ENCODE measurements at regions not wholly inside any gene's neighbourhood (a gene's known extent, or its start where the extent isn't known, plus 50 kb on each side); places are given as distances from the start of the nearest gene placed in this dataset.
A peak's percentile ranks its signal among the peaks of the same experiment; 100 is the strongest.

DNA sequence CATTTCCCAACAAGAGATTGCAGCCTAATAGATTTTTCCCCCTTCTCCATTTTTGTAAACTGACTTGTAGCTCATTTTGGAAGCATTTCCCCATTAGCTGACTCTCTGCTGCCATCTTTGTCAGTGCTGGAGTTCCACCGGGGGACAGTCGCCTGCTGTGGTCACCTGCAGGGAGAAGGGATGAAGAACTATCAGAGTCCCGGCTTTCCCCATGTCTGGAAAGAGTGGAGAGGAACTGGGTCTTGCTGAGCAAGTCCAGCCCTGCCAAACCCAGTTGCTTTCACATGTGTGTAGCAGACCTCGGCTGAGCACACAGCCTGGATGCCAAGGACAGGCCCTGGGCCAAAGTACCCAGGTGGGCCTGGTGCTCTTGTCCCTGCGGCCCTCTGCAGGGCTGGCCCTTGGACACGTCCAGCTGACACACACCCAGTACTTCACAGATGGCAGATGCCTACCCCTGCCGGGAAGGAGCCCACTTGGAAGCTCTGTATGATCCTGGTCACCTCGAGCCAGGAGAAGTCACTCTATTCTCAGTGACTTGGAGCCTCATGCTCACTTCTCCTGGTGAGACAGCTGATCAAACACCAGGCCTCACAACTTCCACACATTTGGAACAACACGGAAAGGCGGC, 157.3 kb upstream of the NPVF start:
- H3K27ac Mint-ChIP-seq, result no peak overlapping the region
- no peak for DNase-seq (ENCODE audit: extremely low spot score, unreplicated experiment)
- TF ChIP-seq, protein P1, sequence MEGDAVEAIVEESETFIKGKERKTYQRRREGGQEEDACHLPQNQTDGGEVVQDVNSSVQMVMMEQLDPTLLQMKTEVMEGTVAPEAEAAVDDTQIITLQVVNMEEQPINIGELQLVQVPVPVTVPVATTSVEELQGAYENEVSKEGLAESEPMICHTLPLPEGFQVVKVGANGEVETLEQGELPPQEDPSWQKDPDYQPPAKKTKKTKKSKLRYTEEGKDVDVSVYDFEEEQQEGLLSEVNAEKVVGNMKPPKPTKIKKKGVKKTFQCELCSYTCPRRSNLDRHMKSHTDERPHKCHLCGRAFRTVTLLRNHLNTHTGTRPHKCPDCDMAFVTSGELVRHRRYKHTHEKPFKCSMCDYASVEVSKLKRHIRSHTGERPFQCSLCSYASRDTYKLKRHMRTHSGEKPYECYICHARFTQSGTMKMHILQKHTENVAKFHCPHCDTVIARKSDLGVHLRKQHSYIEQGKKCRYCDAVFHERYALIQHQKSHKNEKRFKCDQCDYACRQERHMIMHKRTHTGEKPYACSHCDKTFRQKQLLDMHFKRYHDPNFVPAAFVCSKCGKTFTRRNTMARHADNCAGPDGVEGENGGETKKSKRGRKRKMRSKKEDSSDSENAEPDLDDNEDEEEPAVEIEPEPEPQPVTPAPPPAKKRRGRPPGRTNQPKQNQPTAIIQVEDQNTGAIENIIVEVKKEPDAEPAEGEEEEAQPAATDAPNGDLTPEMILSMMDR (conservative IDR thresholded peaks at IDR 0.05), result no peak
- H3K4me1 Mint-ChIP-seq (ENCODE audit: unreplicated experiment), result peaks cover 21% of the 10 kb centered on the region
- H3K36me3 Mint-ChIP-seq, result no peaks in the 10 kb centered on the region
- H3K9me3 Mint-ChIP-seq, result no peaks in the 10 kb centered on the region
- H3K4me3 Mint-ChIP-seq, result no peak overlapping the region
- H3K27me3 Mint-ChIP-seq, result peaks cover 12% of the 10 kb centered on the region

DNA sequence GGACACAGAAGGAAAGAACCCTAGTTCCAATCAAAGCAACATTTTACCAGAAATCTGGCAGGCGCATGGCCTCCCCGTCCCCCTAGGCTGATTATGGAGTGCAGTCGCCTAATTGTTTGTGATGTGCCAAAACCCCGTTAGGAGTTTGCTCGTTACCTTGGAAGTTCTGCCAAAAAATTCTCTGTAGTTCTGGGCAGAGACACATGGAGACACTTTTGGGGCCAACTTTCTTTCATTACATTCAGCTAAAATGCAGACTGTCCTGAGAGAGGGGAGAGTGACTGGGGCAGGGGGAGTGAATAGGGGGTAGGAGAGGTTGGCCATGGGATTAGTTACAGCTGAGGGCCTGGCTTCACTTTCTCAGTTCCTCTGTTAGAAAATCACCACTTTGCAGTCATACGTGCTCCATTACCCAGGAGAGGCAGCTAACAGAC, 158.0 kb upstream of the NPVF start:
- peaks cover 16% of the 10 kb centered on the region for H3K27me3 Mint-ChIP-seq
- no peak for DNase-seq (ENCODE audit: extremely low spot score, unreplicated experiment)
- H3K9me3 Mint-ChIP-seq, result no peaks in the 10 kb centered on the region
- peaks cover 25% of the 10 kb centered on the region for H3K4me1 Mint-ChIP-seq (ENCODE audit: unreplicated experiment)
- no peak overlapping the region for H3K27ac Mint-ChIP-seq
- TF ChIP-seq, protein P1 (conservative IDR thresholded peaks at IDR 0.05), result no peak
- H3K4me3 Mint-ChIP-seq, result no peak overlapping the region
- no peaks in the 10 kb centered on the region for H3K36me3 Mint-ChIP-seq

DNA sequence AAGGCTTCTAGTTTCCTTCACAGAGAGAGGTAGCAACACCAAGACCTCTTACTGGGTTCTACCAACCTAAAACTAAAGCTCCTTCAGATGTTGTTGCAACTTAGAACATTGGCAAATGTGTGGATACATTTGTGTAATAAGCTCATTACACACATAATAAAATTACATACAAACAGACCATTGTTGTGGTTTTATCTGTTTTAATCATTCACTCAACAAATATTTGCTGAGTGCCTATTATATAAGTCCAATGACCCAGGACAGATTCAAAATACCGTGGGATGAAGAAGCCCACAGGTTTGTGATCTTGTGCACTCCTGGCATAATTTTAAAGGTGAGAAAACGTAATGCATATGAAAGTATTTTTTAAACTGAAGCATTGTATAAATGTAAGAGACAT, 160.4 kb upstream of the NPVF start:
- Mint-ChIP-seq H3K36me3 (no peaks in the 10 kb centered on the region), H3K4me3 (no peak overlapping the region), H3K27ac (no peak overlapping the region), H3K27me3 (peaks cover 16% of the 10 kb centered on the region), H3K4me1 (ENCODE audit: unreplicated experiment) (peaks cover 39% of the 10 kb centered on the region), H3K9me3 (no peaks in the 10 kb centered on the region)
- TF ChIP-seq, protein P1 (conservative IDR thresholded peaks at IDR 0.05), result no peak
- no peak for DNase-seq (ENCODE audit: extremely low spot score, unreplicated experiment)

DNA sequence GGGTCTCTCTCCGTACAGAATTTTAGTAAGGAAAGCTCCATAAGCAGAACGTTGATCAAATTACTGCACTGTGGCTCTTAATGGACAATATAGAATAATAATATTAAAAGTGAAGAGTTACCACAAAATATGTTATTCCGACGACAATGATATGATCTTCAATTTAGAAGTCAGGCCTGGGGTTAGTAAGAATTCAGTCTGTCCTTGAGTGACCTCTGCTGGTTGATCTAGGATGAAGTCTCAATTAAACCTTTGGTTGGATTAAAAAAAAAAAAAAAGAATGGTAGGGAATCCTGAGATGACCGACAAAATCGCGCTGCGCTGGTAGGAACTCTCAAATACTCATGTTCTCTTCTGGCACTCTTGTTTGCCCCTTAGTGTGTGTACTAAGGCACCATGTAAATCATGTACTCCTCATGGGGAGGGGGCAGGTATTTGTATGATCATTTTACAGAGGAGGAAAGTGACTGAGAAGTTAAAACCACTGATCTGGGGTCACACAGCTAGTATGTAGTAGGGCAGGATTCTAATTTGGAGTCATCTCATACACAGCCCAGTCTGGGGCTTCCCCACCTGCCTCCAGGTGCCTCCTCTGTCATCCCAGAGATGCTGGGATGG, 161.3 kb upstream of the NPVF start:
- no peaks in the 10 kb centered on the region for H3K9me3 Mint-ChIP-seq
- no peaks in the 10 kb centered on the region for H3K36me3 Mint-ChIP-seq
- H3K27me3 Mint-ChIP-seq, result peaks cover 16% of the 10 kb centered on the region
- no peak overlapping the region for H3K4me3 Mint-ChIP-seq
- peaks cover 44% of the 10 kb centered on the region for H3K4me1 Mint-ChIP-seq (ENCODE audit: unreplicated experiment)
- DNase-seq (ENCODE audit: extremely low spot score, unreplicated experiment), result no peak
- TF ChIP-seq, protein P1 (conservative IDR thresholded peaks at IDR 0.05), result peak; percentile 84
- H3K27ac Mint-ChIP-seq, result no peak overlapping the region

DNA sequence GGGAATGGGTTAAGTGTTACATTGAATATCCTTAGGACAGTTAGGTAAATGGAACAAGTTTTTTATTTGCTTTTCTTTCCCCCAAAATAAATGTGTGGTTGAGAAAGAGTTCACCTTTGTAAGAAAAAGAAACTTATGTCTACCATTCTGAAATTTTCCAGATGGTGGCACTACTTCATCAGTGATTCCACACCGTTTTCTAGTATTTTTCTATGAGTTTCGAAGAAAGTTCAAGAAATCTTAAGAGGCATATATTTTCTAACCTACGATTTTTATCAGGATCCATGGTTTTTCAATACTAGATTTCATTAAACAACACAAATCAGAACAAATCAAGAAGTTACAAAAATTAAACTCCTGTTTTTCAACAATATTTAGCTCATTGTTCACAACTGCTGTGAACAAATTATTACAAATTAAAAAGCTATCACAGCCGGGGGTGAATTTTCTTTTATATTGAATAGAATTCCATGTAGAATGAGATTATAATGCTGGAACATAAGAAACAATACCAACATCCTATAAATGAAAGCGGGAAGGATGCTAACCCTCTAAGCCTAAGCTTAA, 163.1 kb upstream of the NPVF start:
- no peak overlapping the region for H3K27ac Mint-ChIP-seq
- peaks cover 16% of the 10 kb centered on the region for H3K27me3 Mint-ChIP-seq
- TF ChIP-seq, protein P1 (conservative IDR thresholded peaks at IDR 0.05), result peak; percentile 80
- no peaks in the 10 kb centered on the region for H3K36me3 Mint-ChIP-seq
- H3K4me3 Mint-ChIP-seq, result peak overlapping the region; percentile 19
- peaks cover 43% of the 10 kb centered on the region for H3K4me1 Mint-ChIP-seq (ENCODE audit: unreplicated experiment)
- peaks cover 4% of the 10 kb centered on the region for H3K9me3 Mint-ChIP-seq
- DNase-seq (ENCODE audit: extremely low spot score, unreplicated experiment), result no peak
